Nucleus accumbens (tissue), 56 donors: ENCODE measurements at regions not wholly inside any gene's neighbourhood (a gene's known extent, or its start where the extent isn't known, plus 50 kb on each side); places are given as distances from the start of the nearest gene placed in this dataset.

Experiments
- DNase-seq, 56 donors: peaks; one replicate each; lab custom pipeline; 2025; lab: John Stamatoyannopoulos, UW

DNA sequence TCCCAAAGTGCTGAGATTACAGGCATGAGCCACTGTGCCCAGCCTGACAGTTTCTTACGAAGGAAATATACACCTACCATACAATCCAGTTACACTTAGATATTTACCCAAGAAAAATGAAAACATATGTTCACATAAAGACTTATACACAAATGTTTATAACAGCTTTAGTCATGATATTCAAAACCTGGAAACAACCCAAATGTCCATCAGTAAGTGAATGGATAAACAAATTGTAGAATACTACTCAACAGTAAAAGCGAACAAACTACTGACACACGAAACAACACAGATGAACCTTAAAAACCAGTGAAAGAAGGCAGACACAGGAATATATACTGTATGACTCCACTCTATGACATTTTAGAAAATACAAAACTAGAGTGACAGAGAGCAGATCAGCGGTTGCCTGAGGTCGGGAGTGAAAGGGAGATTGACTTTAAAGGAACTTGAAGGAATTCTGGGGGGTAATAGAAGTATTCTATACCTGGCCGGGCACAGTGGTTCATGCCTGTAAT is 83.6 kb downstream of the SPRING1 start:
- no peak for DNase-seq

DNA sequence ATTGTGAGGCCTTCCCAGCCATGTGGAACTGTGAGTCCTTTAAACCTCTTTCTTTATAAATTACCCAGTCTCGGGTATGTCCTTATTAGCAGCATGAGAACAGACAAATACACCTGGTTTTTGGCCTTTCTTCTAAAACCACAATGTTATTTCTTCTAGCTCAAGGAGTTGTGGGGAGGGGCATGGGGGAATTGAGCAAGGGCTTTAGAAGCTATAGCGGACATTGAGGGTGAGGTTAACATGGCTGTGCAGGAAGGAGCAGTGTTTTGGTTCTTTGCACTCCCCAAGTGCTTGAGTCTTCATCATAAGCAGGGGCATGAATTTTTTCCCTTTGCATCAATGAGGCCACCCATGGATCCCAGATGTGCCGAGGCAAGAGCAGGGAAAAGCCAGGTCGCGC is 86.8 kb downstream of the SPRING1 start:
- no peak for DNase-seq

DNA sequence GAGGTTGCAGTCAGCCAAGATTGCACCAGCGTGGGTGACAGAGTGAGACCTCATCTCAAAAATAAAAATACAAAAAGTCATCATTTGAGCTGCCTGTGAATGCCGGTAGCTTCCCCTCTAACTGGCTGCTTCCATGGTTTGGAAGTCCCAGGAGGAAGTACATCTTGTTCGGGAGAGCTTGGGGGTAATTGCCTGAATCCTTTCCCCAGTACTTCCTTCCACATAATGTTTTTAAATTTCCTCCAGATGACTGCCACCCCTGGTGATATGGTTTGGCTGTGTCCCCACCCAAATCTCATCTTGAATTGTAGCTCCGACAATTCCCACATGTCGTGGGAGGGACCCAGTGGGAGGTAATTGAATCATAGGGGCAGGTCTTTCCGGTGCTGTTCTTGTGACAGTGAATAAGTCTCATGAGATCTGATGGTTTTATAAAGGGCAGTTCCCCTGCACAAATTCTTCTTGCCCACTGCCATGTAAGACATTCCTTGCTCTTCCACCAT is 87.2 kb downstream of the SPRING1 start:
- DNase-seq, result no peak

DNA sequence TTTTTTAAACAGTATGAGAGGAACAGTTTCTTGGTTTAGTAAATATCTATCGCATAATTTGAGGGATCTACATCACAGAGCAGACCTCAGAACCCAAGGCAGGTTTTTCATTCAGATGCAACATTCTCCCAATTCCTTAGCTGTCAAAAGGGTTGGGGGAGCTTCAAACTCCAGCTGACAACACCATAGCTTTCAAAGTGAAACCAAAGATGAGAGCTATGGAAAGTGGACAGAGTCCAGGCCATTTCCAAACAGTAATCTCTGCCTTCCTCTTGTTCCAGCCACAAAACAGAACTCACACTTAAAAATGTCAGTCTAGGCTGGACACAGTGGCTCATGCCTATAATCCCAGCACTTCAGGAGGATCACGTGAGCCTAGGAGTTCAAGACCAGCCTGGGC is 87.8 kb downstream of the SPRING1 start:
- no peak for DNase-seq

DNA sequence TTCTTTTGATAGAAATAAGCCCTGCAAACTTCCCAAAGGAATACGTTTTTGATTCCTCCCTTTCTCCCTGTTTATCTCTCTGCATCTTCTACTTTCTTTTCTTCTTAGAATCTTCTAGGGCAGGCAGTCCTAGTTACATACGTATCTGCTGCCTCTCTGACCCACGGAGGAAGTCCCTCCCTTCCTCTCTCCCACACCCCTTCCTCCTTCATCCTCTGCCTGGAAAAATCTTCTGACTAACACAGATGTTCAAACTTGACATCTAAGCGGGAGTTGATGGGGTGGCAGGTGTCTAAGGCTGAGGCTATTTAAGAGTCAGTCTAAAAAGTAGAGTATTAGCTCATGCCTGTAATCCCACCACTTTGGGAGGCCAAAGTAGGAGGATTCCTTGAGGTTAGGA is 88.6 kb downstream of the MAP1LC3B2 start:
- DNase-seq, result no peak

DNA sequence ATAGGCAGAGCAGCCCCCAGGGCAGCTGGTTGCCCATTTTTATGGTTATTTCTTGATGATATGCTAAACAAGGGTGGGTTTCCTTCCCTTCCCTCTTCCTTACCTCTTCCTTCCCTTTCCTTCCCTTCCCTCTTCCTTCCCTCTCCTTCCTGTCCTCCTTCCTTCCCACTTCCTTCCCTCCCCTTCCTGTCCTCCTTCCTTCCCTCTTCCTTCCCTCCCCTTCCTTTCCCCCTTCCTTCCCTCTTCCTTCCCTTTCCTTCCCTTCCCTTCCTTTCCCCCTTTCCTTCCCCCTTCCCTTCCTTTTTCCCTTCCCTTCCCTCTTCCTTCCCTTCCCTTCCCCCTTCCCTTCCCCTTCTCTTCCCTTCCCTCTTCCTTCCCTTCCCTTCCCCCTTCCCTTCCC is 87.7 kb downstream of the MAP1LC3B2 start:
- no peak for DNase-seq

DNA sequence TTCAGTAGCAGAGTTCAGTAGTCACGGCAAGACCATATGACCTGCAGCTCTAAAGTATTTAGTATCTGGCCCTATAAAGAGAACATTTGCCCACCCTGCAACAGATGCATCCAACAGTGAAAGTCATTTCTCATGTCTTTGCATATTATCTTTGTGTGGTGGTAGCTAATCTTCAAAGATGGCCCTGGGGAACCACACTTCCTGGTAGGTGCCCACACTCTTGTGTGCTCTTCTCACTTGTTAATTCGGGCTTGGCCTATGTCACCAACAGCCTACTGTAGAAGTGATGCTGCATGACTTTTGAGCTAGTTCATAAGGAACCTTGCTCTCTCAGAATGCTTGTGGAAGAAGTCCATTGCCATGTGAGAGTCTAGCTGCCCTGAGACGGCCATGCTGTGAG is 85.6 kb downstream of the MAP1LC3B2 start:
- no peak for DNase-seq

DNA sequence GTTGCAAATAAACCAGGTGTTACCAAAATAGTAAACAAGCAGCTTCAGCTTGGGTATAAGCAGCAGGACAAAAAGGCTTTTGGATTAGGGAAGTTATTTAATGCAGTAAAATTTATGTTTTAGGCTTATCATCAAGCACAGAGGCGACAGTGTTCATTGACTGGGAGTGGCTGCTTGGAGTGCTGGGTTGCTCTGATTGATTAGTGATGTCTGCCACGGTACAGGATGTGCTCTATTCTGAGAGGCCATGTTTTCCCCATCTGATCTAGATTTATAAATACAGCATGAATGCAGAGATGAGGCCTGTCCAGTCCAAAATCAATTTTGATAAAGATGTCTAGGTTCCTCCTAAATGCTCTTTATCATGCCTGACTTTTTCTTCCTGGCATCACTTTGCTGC is 83.5 kb downstream of the MAP1LC3B2 start:
- no peak for DNase-seq

DNA sequence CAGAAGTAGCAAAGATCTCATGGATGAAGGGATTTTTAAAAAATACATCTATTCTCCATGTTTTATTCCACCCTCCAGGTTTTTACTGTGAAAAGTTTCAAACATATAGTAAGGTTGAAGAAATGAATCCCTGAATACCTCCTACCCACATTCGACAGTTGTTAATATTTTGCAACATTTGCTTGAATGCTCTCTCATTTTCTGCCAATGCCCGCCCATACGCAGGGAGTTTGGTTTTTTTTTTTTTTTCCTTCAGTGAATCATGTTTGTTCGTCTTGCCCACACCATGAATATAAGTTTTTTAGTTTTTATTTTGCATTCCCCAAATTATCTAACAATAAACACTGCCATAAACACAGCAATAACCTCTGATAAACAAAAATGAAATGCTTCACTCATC is 82.9 kb downstream of the MAP1LC3B2 start:
- no peak for DNase-seq

DNA sequence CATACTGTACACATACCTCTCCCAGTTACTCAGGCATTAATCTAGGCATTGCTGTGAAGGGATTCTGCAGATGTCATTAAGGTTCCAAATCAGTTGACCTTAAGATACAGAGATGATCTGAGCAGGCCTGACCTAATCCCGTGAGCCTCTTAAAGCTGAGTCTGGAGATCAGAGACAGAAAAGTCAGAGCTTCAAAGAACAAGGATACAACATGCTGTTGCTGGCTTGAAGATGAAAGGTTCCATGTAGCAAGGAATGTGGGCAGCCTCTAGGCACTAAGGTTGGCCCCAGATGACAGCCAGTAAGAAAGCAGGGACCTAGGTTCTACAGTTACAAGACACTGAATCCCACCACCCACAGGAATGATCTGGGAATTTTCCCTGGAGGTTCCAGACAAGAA is 81.1 kb downstream of the MAP1LC3B2 start:
- no peak for DNase-seq

DNA sequence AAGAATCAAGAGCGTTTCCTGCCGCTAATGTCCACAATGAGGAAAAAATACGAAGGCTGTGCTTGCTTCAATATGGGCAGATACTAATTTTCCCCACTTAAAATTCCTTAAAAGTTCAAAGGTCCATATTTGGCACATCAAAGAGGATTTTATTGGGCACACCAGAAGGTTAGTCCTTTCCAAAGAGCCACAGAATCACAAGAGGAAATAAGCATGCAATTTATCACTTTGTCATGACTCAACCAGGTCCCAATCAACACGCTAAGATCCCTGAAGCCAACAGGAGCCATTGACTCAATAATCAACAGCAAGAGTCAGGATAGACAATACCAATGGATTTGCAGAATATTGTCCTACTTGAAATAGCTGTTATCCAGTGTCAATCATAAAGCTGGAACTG is 80.6 kb downstream of the MAP1LC3B2 start:
- no peak for DNase-seq

DNA sequence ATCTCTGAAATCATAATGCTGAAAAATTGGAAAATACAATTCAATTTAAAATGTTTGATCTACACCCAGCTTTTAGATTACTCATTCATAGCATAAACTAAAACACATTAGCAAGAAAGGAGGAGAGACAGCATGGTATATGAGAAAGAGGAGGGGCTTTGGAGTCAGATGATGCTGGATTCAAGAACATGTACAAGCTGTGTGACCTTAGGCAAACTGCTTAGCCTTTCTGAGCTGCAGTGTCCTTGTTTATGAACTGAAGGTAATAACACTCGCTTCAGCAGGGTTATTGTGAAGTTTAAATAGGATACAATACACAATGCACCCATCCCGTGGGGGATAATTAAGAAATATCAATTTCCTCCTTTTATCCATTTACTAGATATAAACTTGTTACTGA is 79.2 kb downstream of the MAP1LC3B2 start:
- DNase-seq, result no peak

DNA sequence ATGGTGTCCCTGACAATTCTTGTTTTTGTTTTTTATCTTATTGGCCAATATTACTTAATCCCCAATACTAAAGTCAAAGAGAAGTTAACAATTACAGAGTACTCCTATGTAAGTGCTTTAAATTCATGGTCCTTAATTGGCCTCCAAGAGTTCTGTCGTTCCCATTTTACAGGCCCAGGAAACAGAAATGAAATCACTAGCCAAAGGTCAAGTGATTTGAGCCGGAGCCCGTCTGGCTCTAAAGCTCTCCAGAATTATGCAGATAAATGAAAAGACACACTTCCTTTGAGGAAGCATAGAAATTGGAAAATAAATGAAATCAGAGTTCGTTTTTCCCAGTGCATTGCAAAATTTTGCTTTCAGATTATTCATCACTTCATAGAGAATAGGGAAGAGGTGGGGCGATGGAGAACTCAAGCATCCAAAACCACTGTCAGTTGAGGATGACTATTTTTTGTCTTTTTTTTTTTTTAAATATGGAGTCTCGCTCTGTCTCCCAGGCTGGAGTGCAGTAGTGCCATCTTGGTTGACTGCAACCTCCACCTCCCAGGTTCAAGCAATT is 78.5 kb downstream of the MAP1LC3B2 start:
- DNase-seq, result no peak

DNA sequence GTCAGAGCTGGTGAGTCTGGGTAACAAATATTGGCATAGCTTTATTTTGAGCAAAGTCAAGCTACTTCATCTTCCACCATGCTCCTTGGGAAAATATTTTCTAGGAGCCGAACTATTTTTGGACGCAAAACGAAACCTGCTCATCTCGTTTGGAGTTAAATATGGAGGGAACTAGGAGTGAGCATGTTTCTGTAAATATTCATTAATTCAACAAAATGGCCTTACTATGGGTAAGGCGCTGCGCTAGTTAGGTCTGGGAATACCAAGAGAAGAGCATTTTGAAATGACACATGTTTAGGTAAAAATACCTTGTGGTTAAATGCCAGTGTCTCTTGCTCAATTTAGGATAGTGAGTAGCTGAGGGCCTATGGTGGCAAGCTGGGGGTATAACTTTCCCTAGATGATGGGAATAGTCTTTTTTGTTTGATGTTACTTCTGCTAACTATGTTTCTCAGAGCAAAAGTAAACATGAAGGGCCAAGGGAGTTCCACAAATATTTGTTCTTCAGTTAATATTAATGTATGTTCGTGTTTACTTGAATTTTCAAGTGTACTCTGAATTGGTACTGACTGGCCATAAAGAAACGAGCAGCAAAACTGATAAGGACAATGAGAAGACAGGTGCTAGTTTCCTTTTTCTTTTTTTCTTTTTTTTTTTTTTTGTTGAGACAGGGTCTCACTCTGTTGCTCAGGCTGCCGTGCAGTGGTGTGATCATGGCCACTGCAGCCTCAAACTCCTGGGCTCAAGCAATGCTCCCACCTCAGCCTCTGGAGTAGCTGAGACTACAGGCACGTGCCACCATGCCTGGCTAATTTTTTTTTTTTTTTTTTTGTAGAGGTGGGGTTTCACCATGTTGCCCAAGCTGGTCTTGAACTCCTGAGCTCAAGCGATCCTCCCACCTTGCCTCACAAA is 77.7 kb downstream of the MAP1LC3B2 start:
- DNase-seq, result no peak

DNA sequence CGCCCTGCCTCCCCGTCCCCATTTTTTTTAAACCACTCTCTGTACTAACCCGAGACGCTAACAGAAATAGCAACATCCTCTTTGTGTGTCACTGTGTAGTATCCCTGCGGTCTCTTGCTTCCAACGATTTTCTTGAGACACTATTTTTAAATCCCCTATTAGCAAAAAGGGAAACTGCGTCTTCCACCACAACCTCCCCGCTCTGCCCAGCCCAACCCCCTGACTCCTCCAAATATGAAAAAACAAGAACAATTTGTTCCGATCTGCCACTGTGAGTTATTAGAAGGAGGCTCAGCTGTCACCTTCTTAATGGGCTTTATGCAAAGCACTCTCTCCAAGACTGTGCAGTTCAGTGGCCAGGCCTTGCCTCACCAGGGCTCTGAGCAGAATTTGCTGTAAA is 76.3 kb downstream of the MAP1LC3B2 start:
- no peak for DNase-seq

DNA sequence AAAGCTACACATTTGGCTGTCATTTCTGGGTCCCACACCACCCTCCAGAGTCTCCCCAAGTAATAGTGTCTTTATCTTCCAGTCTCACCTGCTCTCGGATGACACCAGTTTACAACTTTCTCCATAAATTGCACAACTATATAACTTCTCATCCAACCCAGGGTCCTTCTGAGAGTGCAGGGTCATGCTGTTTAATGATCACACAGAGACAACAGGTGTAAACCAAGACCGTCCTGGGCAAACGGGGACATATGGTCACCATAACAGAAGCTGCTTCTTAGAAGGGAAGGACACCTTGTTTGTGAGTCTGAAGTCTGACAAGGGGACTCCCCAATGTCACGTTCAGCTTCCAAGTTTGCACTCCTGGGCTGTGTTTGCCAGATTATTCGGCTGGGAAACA is 74.3 kb downstream of the MAP1LC3B2 start:
- no peak for DNase-seq

DNA sequence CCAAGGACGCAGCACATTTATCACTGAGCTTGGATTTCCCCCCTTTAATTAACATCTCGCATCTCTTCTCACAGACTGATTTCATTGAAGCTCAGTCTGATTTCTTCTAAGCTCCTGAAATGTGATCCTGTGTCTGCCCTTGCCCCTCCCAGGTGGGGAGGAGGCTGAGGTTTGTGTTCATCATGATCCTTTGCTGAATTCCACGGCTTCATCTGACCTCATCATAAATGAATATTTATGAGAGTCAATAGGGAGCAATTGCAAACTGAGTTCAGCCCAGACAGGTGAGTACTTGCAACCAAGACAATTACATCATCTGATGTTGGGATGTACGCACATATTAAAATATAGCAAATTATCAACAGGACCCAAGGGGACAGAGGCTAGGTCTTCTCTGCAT is 72.4 kb downstream of the MAP1LC3B2 start:
- DNase-seq, result no peak

DNA sequence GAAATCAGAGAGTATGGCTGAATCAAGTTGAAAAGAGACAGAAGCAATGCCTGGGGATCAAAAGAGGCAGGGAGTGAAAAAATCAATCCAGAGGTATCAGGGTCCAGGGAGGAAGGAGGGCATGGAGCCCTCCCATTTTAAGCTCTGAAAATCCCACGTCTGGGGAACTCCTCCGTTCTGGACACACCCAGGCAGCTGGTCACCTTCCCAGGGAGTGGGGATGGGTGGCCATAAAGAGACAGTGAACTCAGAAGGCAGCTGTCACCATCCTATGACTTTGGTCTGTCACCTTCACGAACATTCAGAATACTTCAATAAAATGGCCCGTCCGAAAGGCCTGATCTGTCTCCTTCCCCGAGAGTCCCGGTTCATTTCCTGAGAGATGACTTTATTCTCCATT is 71.6 kb downstream of the MAP1LC3B2 start:
- DNase-seq, result no peak

DNA sequence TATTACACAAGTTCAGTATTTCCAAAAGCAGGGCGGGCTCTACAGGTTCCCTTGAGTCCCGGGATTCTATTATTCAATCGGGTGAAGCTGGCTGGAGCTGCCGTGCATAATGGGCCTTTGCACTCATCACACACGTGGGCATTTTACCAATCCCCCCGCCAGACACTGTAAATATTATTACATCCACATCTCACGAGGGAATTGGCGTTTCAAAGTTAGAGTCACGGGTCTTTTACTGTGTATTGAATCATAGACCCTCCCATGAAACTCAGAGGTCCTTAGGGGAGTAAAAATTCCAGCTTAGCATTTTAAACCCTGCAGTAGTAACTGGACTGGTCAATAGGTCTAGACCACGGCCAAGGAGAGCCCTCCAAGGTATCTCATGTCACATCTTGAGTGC is 70.3 kb downstream of the MAP1LC3B2 start:
- DNase-seq, result no peak

DNA sequence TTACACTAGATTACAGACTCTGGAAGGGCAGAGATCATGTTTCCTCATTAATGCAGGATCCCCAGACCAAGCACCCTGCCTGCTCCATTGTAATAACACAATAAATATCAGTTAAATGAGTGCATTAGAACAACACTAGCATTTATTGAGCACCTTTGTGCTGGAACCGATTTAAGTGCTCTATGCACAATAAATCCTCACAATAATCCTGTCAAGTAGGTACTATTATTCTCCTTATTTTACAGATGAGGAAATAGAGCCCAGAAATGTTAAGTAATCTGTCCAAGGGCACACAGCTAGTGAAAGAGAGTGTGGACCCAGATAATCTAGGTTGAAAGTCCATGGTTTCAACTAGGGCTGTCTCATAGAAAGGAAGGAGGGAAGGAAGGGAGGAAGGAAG is 69.8 kb downstream of the MAP1LC3B2 start:
- DNase-seq, result no peak

DNA sequence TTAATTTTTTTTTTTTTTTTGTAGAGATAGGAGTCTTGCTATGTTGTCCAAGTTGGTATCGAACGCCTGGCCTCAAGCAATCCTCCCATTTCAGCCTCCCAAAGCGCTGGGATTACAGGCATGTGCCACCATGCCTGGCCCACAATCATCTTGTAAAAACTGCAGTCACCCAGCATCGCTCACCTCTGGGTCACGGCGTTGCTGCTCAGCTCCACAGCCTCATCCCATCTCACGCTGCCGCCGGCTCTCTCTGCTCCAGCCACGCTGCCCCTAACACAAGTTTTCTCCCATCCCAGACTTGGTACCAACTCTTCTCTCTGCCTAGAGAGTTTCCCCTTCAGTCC is 69.2 kb downstream of the MAP1LC3B2 start:
- no peak for DNase-seq
